A673 (cell line): ENCODE measurements at regions not wholly inside any gene's neighbourhood (a gene's known extent, or its start where the extent isn't known, plus 50 kb on each side); places are given as distances from the start of the nearest gene placed in this dataset.

Experiments
- EZH2 ChIP-seq: fragments of 200-600 bp; sonication (generic); IDR thresholded peaks from 2 replicates; pipeline ENCODE4 v1.6.1; 2017; ENCODE audit warnings: borderline replicate concordance, low read depth, mild to moderate bottlenecking, mixed read lengths, antibody characterized with exemption, low read length; ENCODE audit not compliant: poor library complexity, severe bottlenecking
- TF ChIP-seq, protein P1 (sequence below): fragments of 300-800, 200-600 bp; sonication (generic); conservative IDR thresholded peaks from 2 replicates; pipeline ENCODE4 v1.5.1; 2017; ENCODE audit warnings: low read depth, mild to moderate bottlenecking, antibody characterized with exemption, low read length, moderate library complexity, mixed read lengths

DNA sequence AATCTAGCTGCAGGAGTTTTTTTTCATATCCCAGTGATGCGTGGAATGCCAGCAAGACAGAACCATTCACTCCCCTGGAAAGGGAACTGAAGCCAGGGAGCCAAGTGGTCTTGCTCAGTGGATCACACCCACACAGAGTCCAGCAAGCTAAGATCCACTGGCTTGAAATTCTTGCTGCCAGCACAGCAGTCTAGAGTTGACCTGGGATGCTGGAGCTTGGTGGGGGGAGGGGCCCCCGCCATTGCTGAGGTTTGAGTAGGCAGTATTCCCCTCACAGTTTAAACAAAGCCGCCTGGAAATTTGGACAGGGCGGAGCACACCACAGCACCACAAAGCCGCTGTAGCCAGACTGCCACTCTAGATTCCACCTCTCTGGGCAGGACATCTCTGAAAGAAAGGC is 86.9 kb upstream of the STXBP6 start:
- TF ChIP-seq, protein P1, sequence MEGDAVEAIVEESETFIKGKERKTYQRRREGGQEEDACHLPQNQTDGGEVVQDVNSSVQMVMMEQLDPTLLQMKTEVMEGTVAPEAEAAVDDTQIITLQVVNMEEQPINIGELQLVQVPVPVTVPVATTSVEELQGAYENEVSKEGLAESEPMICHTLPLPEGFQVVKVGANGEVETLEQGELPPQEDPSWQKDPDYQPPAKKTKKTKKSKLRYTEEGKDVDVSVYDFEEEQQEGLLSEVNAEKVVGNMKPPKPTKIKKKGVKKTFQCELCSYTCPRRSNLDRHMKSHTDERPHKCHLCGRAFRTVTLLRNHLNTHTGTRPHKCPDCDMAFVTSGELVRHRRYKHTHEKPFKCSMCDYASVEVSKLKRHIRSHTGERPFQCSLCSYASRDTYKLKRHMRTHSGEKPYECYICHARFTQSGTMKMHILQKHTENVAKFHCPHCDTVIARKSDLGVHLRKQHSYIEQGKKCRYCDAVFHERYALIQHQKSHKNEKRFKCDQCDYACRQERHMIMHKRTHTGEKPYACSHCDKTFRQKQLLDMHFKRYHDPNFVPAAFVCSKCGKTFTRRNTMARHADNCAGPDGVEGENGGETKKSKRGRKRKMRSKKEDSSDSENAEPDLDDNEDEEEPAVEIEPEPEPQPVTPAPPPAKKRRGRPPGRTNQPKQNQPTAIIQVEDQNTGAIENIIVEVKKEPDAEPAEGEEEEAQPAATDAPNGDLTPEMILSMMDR = no peak
- no peak for TF ChIP-seq EZH2
